ENCODE measurements at regions not wholly inside any gene's neighbourhood (a gene's known extent, or its start where the extent isn't known, plus 50 kb on each side); places are given as distances from the start of the nearest gene placed in this dataset.

DNA sequence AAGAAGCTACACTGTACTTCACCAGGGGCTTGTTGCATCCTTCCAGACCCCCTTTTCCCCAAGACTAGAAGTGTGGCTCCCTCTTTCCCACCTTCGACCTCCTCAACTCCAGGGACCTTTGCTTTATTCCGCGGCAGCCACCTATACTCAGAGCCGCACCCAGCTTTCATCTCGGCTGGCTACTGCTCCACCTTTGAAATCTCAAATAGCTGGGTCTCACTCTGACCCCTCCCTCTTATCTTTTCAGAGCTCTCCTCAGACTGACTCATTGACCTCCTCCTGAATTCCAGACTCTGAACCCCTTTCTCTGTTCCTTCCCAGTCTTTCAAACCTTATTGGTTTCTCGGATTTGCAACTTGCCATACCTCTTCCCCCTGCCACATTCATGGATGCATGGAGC lies 144.7 kb upstream of the JUN start:
- TF ChIP-seq, protein P1, sequence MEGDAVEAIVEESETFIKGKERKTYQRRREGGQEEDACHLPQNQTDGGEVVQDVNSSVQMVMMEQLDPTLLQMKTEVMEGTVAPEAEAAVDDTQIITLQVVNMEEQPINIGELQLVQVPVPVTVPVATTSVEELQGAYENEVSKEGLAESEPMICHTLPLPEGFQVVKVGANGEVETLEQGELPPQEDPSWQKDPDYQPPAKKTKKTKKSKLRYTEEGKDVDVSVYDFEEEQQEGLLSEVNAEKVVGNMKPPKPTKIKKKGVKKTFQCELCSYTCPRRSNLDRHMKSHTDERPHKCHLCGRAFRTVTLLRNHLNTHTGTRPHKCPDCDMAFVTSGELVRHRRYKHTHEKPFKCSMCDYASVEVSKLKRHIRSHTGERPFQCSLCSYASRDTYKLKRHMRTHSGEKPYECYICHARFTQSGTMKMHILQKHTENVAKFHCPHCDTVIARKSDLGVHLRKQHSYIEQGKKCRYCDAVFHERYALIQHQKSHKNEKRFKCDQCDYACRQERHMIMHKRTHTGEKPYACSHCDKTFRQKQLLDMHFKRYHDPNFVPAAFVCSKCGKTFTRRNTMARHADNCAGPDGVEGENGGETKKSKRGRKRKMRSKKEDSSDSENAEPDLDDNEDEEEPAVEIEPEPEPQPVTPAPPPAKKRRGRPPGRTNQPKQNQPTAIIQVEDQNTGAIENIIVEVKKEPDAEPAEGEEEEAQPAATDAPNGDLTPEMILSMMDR (IDR thresholded peaks at IDR 0.05; ENCODE audit: insufficient read depth, low read depth, low read length) = no peak
- TF ChIP-seq EZH2 (IDR thresholded peaks at IDR 0.05; ENCODE audit: insufficient read depth, low read length) = no peak

Measured in astrocyte (in vitro differentiated cells and primary cell).